GM12878 (cell line): ENCODE measurements at regions not wholly inside any gene's neighbourhood (a gene's known extent, or its start where the extent isn't known, plus 50 kb on each side); places are given as distances from the start of the nearest gene placed in this dataset.

Experiments
- CTCF ChIP-seq, 3 experiments: IDR thresholded peaks in 2 of 3; conservative IDR thresholded peaks in 1 of 3; 2 replicates each; pipeline ENCODE4 v1.5.1; 2011; ENCODE audit warnings: low read depth in 3 of 3, low read length in 3 of 3, mild to moderate bottlenecking in 3 of 3, control low read depth in 2 of 3, moderate library complexity in 2 of 3, inconsistent platforms in 1 of 3, mixed read lengths in 1 of 3; ENCODE audit not compliant: control insufficient read depth in 2 of 3, insufficient read depth in 1 of 3; ENCODE audit errors: extremely low read depth in 1 of 3
- FOXK2 ChIP-seq: fragments of 450-650 bp; IDR thresholded peaks from 2 replicates; pipeline ENCODE4 v1.6.1; 2017; ENCODE audit warnings: mild to moderate bottlenecking, moderate library complexity
- IKZF1 ChIP-seq: fragments of 450-650 bp; conservative IDR thresholded peaks from 2 replicates; pipeline ENCODE4 v1.6.1; 2017; ENCODE audit warnings: antibody characterized with exemption, mild to moderate bottlenecking
- NFYB ChIP-seq: IDR thresholded peaks from 2 replicates; pipeline ENCODE4 v1.6.1; 2011; ENCODE audit warnings: low read depth, mild to moderate bottlenecking, low read length, improper control_type of control experiment, moderate library complexity; ENCODE audit not compliant: insufficient read depth
- NR2F1 ChIP-seq: fragments of 450-650 bp; conservative IDR thresholded peaks from 2 replicates; pipeline ENCODE4 v1.6.1; 2017; ENCODE audit warnings: mild to moderate bottlenecking
- PKNOX1 ChIP-seq: fragments of 450-650 bp; IDR thresholded peaks from 2 replicates; pipeline ENCODE4 v1.6.1; 2016; ENCODE audit warnings: mild to moderate bottlenecking
- POLR2A ChIP-seq: IDR thresholded peaks from 2 replicates; pipeline ENCODE4 v1.6.1; 2011; ENCODE audit warnings: low read depth, mild to moderate bottlenecking, low read length
- RAD51 ChIP-seq: fragments of 450-650 bp; IDR thresholded peaks from 2 replicates; pipeline ENCODE4 v1.6.1; 2016; ENCODE audit warnings: moderate library complexity, mild to moderate bottlenecking, inconsistent platforms
- SIX5 ChIP-seq: IDR thresholded peaks from 2 replicates; pipeline ENCODE4 v1.6.1; 2011; ENCODE audit warnings: mild to moderate bottlenecking, low read depth, low read length, moderate library complexity; ENCODE audit not compliant: severe bottlenecking

GRCh38 chr3:166533740-166534139 lies 696.5 kb upstream of the BCHE start:
- TF ChIP-seq RAD51: no peak
- TF ChIP-seq FOXK2: no peak
- no peak for TF ChIP-seq POLR2A
- TF ChIP-seq CTCF (IDR thresholded peaks at IDR 0.05 in 2 of 3, conservative IDR thresholded peaks at IDR 0.05 in 1 of 3; ENCODE audit: control insufficient read depth in 2 of 3, extremely low read depth in 1 of 3, insufficient read depth in 1 of 3, low read depth in 3 of 3, low read length in 3 of 3): no peak
- TF ChIP-seq PKNOX1: no peak
- no peak for TF ChIP-seq NFYB
- TF ChIP-seq NR2F1: no peak
- no peak for TF ChIP-seq SIX5
- no peak for TF ChIP-seq IKZF1
